Endothelial cell of umbilical vein (primary cell): ENCODE measurements at regions not wholly inside any gene's neighbourhood (a gene's known extent, or its start where the extent isn't known, plus 50 kb on each side); places are given as distances from the start of the nearest gene placed in this dataset.

Source experiments
- BruUV-seq: library from RNA; stranded (reverse); fragments of 400-500 nt; replicated peaks from 2 replicates; lab custom pipeline; 2021; lab: Mats Ljungman, UMichigan
- CTCF ChIA-PET: fragments of 300-600, 350-600 bp; sonication (Branson Sonifier 250); formaldehyde crosslinking; loops from one replicate; lab custom pipeline; 2021; ENCODE audit warnings: antibody characterized with exemption, inconsistent platforms; lab: Charles Lee
- POLR2A ChIA-PET: fragments of 300-600, 350-600 bp; sonication (Branson Sonifier 250); formaldehyde crosslinking; loops from one replicate; lab custom pipeline; 2021; ENCODE audit warnings: antibody characterized with exemption, inconsistent platforms; lab: Charles Lee
- DNase-seq: peaks from one replicate; pipeline ENCODE4 v3.0.0-alpha.2; 2011; ENCODE audit warnings: low read depth, low spot score
- FAIRE-seq: peaks from 2 replicates; lab custom pipeline; 2011; peaks lifted over from hg19 to GRCh38; lab: Jason Lieb, UNC
- H2AFZ ChIP-seq: 2 replicates; pipeline ENCODE4 v1.6.0; 2012; ENCODE audit warnings: low read depth, low read length, control low read depth, inconsistent platforms
- H3K27ac ChIP-seq: 2 replicates; pipeline ENCODE4 v1.5.1; 2011; ENCODE audit warnings: low read depth, mild to moderate bottlenecking, control low read depth, low read length, moderate library complexity; ENCODE audit not compliant: insufficient read depth
- H3K27me3 ChIP-seq, 2 experiments: 2 replicates each; pipeline versions ENCODE4 v1.6.0 to v1.6.1; 2011; ENCODE audit warnings: low read length in 2 of 2, mixed read lengths in 1 of 2; ENCODE audit not compliant: control insufficient read depth in 2 of 2, insufficient read depth in 2 of 2
- H3K36me3 ChIP-seq, 2 experiments: 2 replicates in 1 of 2; 3 replicates in 1 of 2; pipeline ENCODE4 v1.5.1; 2011; ENCODE audit warnings: low read length in 2 of 2, mild to moderate bottlenecking in 1 of 2, moderate library complexity in 1 of 2; ENCODE audit not compliant: control insufficient read depth in 2 of 2, insufficient read depth in 2 of 2; ENCODE audit errors: extremely low read depth in 1 of 2
- H3K4me1 ChIP-seq: 3 replicates; pipeline ENCODE4 v1.5.1; 2011; ENCODE audit warnings: mild to moderate bottlenecking, low read length; ENCODE audit not compliant: control insufficient read depth, insufficient read depth; ENCODE audit errors: extremely low read depth
- H3K4me2 ChIP-seq: 2 replicates; pipeline ENCODE4 v1.6.1; 2011; ENCODE audit warnings: low read length, control low read depth, mixed read lengths; ENCODE audit not compliant: insufficient read depth
- H3K4me3 ChIP-seq, 3 experiments: fragments of 200-600 bp in 1 of 3; sonication (generic), shearing (Covaris generic) in 1 of 3; replicated peaks in 1 of 3; 2 replicates each; pipeline ENCODE4 v1.5.1; 2011 to 2016; ENCODE audit warnings: control low read depth in 3 of 3, low read length in 3 of 3, mild to moderate bottlenecking in 2 of 3, inconsistent platforms in 1 of 3, low read depth in 1 of 3, moderate library complexity in 1 of 3; ENCODE audit not compliant: insufficient read depth in 1 of 3
- H3K79me2 ChIP-seq: 2 replicates; pipeline ENCODE4 v1.6.0; 2012; ENCODE audit warnings: low read length, inconsistent platforms; ENCODE audit not compliant: control insufficient read depth, insufficient read depth
- H3K9ac ChIP-seq: replicated peaks from 2 replicates; pipeline ENCODE3; 2011; ENCODE audit warnings: low read length, control low read depth; ENCODE audit not compliant: insufficient read depth; ENCODE audit errors: extremely low read depth
- H3K9me1 ChIP-seq: replicated peaks from 3 replicates; pipeline ENCODE4 v1.6.0; 2011; ENCODE audit warnings: mild to moderate bottlenecking, low read length; ENCODE audit not compliant: control insufficient read depth, insufficient read depth; ENCODE audit errors: extremely low read depth
- H3K9me3 ChIP-seq: replicated peaks from 2 replicates; pipeline ENCODE4 v1.5.1; 2012; ENCODE audit warnings: low read length, inconsistent platforms; ENCODE audit not compliant: control insufficient read depth, insufficient read depth
- H4K20me1 ChIP-seq: replicated peaks from 2 replicates; pipeline ENCODE3; 2011; ENCODE audit warnings: mild to moderate bottlenecking, low read length; ENCODE audit not compliant: control insufficient read depth, insufficient read depth; ENCODE audit errors: extremely low read depth
- EZH2 ChIP-seq: IDR thresholded peaks from 2 replicates; pipeline ENCODE4 v1.6.1; 2012; ENCODE audit warnings: borderline replicate concordance, low read depth, mild to moderate bottlenecking, moderate library complexity, low read length, inconsistent platforms; ENCODE audit not compliant: severe bottlenecking
- FOS ChIP-seq: IDR thresholded peaks from 2 replicates; pipeline ENCODE4 v1.6.1; 2011; ENCODE audit warnings: mild to moderate bottlenecking, low read length, moderate library complexity, borderline replicate concordance; ENCODE audit not compliant: insufficient read depth
- GATA2 ChIP-seq: IDR thresholded peaks from 2 replicates; pipeline ENCODE4 v1.7.0; 2011; ENCODE audit warnings: low read depth, mild to moderate bottlenecking, moderate library complexity, mixed read lengths, low read length; ENCODE audit not compliant: insufficient read length, insufficient read depth
- JUN ChIP-seq: IDR thresholded peaks from 2 replicates; pipeline ENCODE4 v1.6.1; 2011; ENCODE audit warnings: borderline replicate concordance, low read depth; ENCODE audit not compliant: insufficient read length, insufficient read depth
- MYC ChIP-seq: IDR thresholded peaks from one replicate; pipeline ENCODE4 v1.6.1; 2011; ENCODE audit warnings: mild to moderate bottlenecking, low read depth, low read length
- POLR2A ChIP-seq: IDR thresholded peaks from 2 replicates; pipeline ENCODE4 v1.6.1; 2012; ENCODE audit warnings: low read depth, mild to moderate bottlenecking, control low read depth, low read length
- POLR2AphosphoS5 ChIP-seq: IDR thresholded peaks from 2 replicates; pipeline ENCODE4 v1.6.1; 2012; ENCODE audit warnings: low read depth, mild to moderate bottlenecking, control low read depth, low read length, moderate library complexity; ENCODE audit not compliant: insufficient read depth
- dilution Hi-C: fragments of 300-500 bp; cut with MboI; formaldehyde crosslinking; loops from one replicate; pipeline ENCODE4 v1.15.0; 2019; ENCODE audit warnings: low sequenced_read_pairs; ENCODE audit not compliant: extremely low pct_ligation_motif_present
- intact Hi-C: fragments of 100-400 bp; cut with micrococcal nuclease; formaldehyde crosslinking; loops from one replicate; pipeline ENCODE4 v1.10.0; 2022
- TF ChIP-seq, protein P1 (sequence below): IDR thresholded peaks from 2 replicates; pipeline ENCODE4 v1.6.1; 2011; ENCODE audit not compliant: insufficient read depth, insufficient read length
- TF ChIP-seq, protein P2 (sequence below), 2 donors: IDR thresholded peaks; 1 replicate in 1 of 2; 2 replicates in 1 of 2; pipeline ENCODE4 v1.5.1; 2011; ENCODE audit warnings: low read length in 2 of 2, mild to moderate bottlenecking in 2 of 2, moderate library complexity in 2 of 2, control low read depth in 1 of 2, inconsistent platforms in 1 of 2, low read depth in 1 of 2; ENCODE audit not compliant: insufficient read depth in 1 of 2; ENCODE audit errors: extremely low read depth in 1 of 2

DNA sequence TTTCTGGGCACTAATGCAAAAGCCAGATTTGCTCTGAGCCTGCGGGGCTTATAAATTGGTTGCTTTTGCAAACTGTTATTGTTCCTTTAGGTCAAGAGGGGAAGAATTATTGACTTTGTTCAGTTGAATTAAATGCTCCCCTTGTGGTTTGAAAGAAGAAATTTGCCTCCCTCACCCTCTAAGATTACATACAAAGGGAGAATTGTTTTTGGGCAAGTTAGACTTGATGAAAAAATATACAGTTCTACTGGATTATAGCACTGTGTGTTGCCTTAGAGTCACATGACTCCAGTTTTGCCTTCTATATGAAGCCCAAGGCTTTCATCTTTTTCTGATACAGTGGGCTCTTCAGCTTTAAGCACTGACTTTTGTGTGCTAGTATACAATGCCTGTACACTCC lies 1265.8 kb upstream of the LRRTM3 start:
- Histone ChIP-seq H2AFZ (no peak overlapping the region), H3K4me1 (no peaks in the 10 kb centered on the region), H3K9ac (no peak overlapping the region), H3K27ac (no peak overlapping the region), H3K4me3 (no peak overlapping the region), H3K36me3 (no peaks in the 10 kb centered on the region), H4K20me1 (no peaks in the 10 kb centered on the region), H3K79me2 (no peaks in the 10 kb centered on the region), H3K9me1 (no peaks in the 10 kb centered on the region), H3K4me2 (no peak overlapping the region), H3K27me3 (no peaks in the 10 kb centered on the region), H3K9me3 (no peaks in the 10 kb centered on the region)
- no TSS peak for BruUV-seq
- DNase-seq (no peak), FAIRE-seq (no peak)
- ChIA-PET POLR2A (no interaction called here), CTCF (no interaction called here)
- dilution Hi-C loops (no loop called here), intact Hi-C loops (no loop called here)
- no peak for TF ChIP-seq POLR2A
- TF ChIP-seq, protein P1, sequence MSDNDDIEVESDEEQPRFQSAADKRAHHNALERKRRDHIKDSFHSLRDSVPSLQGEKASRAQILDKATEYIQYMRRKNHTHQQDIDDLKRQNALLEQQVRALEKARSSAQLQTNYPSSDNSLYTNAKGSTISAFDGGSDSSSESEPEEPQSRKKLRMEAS = no peak
- no peak for TF ChIP-seq POLR2AphosphoS5
- TF ChIP-seq JUN = no peak
- no peak for TF ChIP-seq FOS
- TF ChIP-seq, protein P2, sequence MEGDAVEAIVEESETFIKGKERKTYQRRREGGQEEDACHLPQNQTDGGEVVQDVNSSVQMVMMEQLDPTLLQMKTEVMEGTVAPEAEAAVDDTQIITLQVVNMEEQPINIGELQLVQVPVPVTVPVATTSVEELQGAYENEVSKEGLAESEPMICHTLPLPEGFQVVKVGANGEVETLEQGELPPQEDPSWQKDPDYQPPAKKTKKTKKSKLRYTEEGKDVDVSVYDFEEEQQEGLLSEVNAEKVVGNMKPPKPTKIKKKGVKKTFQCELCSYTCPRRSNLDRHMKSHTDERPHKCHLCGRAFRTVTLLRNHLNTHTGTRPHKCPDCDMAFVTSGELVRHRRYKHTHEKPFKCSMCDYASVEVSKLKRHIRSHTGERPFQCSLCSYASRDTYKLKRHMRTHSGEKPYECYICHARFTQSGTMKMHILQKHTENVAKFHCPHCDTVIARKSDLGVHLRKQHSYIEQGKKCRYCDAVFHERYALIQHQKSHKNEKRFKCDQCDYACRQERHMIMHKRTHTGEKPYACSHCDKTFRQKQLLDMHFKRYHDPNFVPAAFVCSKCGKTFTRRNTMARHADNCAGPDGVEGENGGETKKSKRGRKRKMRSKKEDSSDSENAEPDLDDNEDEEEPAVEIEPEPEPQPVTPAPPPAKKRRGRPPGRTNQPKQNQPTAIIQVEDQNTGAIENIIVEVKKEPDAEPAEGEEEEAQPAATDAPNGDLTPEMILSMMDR (IDR thresholded peaks at IDR 0.05; ENCODE audit: extremely low read depth in 1 of 2, insufficient read depth in 1 of 2, low read depth in 1 of 2, low read length in 2 of 2) = no peak
- no peak for TF ChIP-seq EZH2
- no peak for TF ChIP-seq GATA2
- TF ChIP-seq MYC = no peak
